ENCODE measurements at regions not wholly inside any gene's neighbourhood (a gene's known extent, or its start where the extent isn't known, plus 50 kb on each side); places are given as distances from the start of the nearest gene placed in this dataset.

DNA sequence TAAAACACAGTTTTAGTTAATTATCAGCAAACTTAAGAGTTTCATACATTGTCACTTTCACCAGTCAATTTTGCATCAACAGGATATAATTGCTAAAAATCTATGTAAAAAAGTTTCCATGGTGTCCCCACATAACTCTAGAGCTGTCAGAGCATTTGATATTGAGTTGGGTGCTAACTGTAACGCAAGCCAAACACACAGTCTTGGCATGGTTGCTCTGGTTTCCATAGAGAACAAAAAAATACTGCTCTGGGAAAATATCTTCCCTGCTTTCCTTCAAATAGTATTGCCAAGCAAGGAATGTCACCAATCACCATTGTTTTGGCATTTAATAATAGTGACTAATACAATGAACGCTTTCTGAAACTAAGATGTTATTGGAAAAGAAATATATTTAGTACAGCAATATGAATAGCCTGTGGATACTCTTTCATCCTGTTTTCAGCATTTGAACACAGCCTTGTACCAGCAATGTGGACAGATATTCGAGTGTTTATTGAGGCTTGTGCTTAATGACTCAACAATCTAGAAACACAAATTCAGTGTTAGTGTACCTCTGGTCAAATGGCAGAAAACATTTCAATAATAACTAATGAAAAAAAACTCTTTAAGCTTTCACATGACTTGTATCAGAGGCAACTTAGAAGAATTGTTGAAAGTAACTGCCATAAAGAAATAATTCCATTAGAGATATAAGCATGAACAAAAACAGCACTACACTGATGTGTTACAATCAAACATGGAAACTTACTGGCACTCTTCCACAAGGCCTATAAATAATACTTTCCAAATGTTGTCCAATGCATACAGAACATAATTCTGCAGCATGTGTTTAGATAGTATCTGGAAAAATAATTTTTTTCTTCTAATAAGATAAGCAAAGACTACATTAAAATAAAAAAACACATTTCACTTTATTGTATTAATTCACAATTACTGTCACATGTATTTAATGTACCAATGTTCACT, 1469.5 kb upstream of the CELF2 start:
- dilution Hi-C loops (cut with MboI; ENCODE audit: extremely low pct_ligation_motif_present, low sequenced_read_pairs), result no loop called here
- no TSS peak for BruUV-seq (replicated peaks)
- intact Hi-C loops (cut with micrococcal nuclease), result no loop called here

DNA sequence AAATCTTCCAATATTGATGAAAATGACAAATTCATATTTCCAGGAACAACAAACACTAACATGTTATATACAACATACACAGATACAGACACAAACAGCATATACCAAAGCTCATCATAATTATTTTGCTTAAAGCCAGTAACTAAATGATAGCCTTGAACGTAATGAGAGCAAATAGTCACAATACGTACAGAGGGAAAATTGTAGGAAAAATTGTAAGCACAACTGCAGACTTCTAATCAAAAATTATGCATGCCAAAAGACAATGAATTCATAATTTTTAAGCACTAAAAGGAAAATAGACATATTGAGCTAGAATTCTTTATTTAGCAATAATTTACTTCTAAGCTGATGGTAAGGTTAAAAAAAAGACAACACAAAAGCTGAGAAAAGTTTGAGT, 1466.9 kb upstream of the CELF2 start:
- Histone ChIP-seq H3K9me3 (replicated peaks; ENCODE audit: control insufficient read depth, insufficient read depth, low read length) (no peaks in the 10 kb centered on the region), H3K36me3 (ENCODE audit: control insufficient read depth in 2 of 2, extremely low read depth in 1 of 2, insufficient read depth in 2 of 2, low read length in 2 of 2) (no peaks in the 10 kb centered on the region), H3K4me1 (ENCODE audit: control insufficient read depth, extremely low read depth, insufficient read depth, low read length) (no peaks in the 10 kb centered on the region), H3K9me1 (replicated peaks; ENCODE audit: control insufficient read depth, extremely low read depth, insufficient read depth, low read length) (no peaks in the 10 kb centered on the region), H3K27me3 (ENCODE audit: control insufficient read depth in 2 of 2, insufficient read depth in 2 of 2, low read length in 2 of 2) (no peaks in the 10 kb centered on the region), H3K27ac (ENCODE audit: insufficient read depth, low read depth, low read length) (no peak overlapping the region), H3K9ac (replicated peaks; ENCODE audit: extremely low read depth, insufficient read depth, low read length) (no peak overlapping the region), H3K4me2 (ENCODE audit: insufficient read depth, low read length) (no peak overlapping the region), H4K20me1 (replicated peaks; ENCODE audit: control insufficient read depth, extremely low read depth, insufficient read depth, low read length) (no peaks in the 10 kb centered on the region), H3K79me2 (ENCODE audit: control insufficient read depth, insufficient read depth, low read length) (no peaks in the 10 kb centered on the region), H3K4me3 (replicated peaks in 1 of 3; ENCODE audit: insufficient read depth in 1 of 3, low read depth in 1 of 3, low read length in 3 of 3) (no peak overlapping the region), H2AFZ (ENCODE audit: low read depth, low read length) (no peak overlapping the region)
- no peak for DNase-seq (ENCODE audit: low read depth, low spot score)
- POLR2A ChIA-PET, result no interaction called here
- no peak for FAIRE-seq
- TF ChIP-seq GATA2 (IDR thresholded peaks at IDR 0.05; ENCODE audit: insufficient read depth, insufficient read length, low read depth, low read length) (no peak), POLR2AphosphoS5 (IDR thresholded peaks at IDR 0.05; ENCODE audit: insufficient read depth, low read depth, low read length) (no peak), FOS (IDR thresholded peaks at IDR 0.05; ENCODE audit: borderline replicate concordance, insufficient read depth, low read length) (no peak)
- TF ChIP-seq, protein P1, sequence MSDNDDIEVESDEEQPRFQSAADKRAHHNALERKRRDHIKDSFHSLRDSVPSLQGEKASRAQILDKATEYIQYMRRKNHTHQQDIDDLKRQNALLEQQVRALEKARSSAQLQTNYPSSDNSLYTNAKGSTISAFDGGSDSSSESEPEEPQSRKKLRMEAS (IDR thresholded peaks at IDR 0.05; ENCODE audit: insufficient read depth, insufficient read length), result no peak
- dilution Hi-C loops (cut with MboI; ENCODE audit: extremely low pct_ligation_motif_present, low sequenced_read_pairs), result no loop called here
- CTCF ChIA-PET, result no interaction called here
- BruUV-seq (replicated peaks), result no TSS peak
- intact Hi-C loops (cut with micrococcal nuclease), result no loop called here

More for the DNA sequence above, 1469.5 kb upstream of the CELF2 start:
- CTCF ChIA-PET, result no interaction called here
- no peaks in the 10 kb centered on the region for H4K20me1 ChIP-seq (replicated peaks; ENCODE audit: control insufficient read depth, extremely low read depth, insufficient read depth, low read length)
- H3K4me3 ChIP-seq (replicated peaks in 1 of 3; ENCODE audit: insufficient read depth in 1 of 3, low read depth in 1 of 3, low read length in 3 of 3), result no peak overlapping the region
- no peak overlapping the region for H3K27ac ChIP-seq (ENCODE audit: insufficient read depth, low read depth, low read length)
- FAIRE-seq, result no peak
- POLR2A ChIA-PET, result no interaction called here
- DNase-seq (ENCODE audit: low read depth, low spot score), result no peak
- TF ChIP-seq POLR2A (IDR thresholded peaks at IDR 0.05; ENCODE audit: low read depth, low read length) (no peak), JUN (IDR thresholded peaks at IDR 0.05; ENCODE audit: borderline replicate concordance, insufficient read depth, insufficient read length, low read depth) (no peak), FOS (IDR thresholded peaks at IDR 0.05; ENCODE audit: borderline replicate concordance, insufficient read depth, low read length) (no peak), EZH2 (IDR thresholded peaks at IDR 0.05; ENCODE audit: borderline replicate concordance, low read depth, low read length, severe bottlenecking) (no peak), POLR2AphosphoS5 (IDR thresholded peaks at IDR 0.05; ENCODE audit: insufficient read depth, low read depth, low read length) (no peak)
- H3K9ac ChIP-seq (replicated peaks; ENCODE audit: extremely low read depth, insufficient read depth, low read length), result no peak overlapping the region
- no peaks in the 10 kb centered on the region for H3K79me2 ChIP-seq (ENCODE audit: control insufficient read depth, insufficient read depth, low read length)
- H3K4me1 ChIP-seq (ENCODE audit: control insufficient read depth, extremely low read depth, insufficient read depth, low read length), result no peaks in the 10 kb centered on the region
- H3K4me2 ChIP-seq (ENCODE audit: insufficient read depth, low read length), result no peak overlapping the region
- no peaks in the 10 kb centered on the region for H3K9me3 ChIP-seq (replicated peaks; ENCODE audit: control insufficient read depth, insufficient read depth, low read length)
- H3K27me3 ChIP-seq (ENCODE audit: control insufficient read depth in 2 of 2, insufficient read depth in 2 of 2, low read length in 2 of 2), result no peaks in the 10 kb centered on the region
- no peaks in the 10 kb centered on the region for H3K9me1 ChIP-seq (replicated peaks; ENCODE audit: control insufficient read depth, extremely low read depth, insufficient read depth, low read length)
- H2AFZ ChIP-seq (ENCODE audit: low read depth, low read length), result no peak overlapping the region
- H3K36me3 ChIP-seq (ENCODE audit: control insufficient read depth in 2 of 2, extremely low read depth in 1 of 2, insufficient read depth in 2 of 2, low read length in 2 of 2), result no peaks in the 10 kb centered on the region

Measured in endothelial cell of umbilical vein (primary cell).